ENCODE measurements at regions not wholly inside any gene's neighbourhood (a gene's known extent, or its start where the extent isn't known, plus 50 kb on each side); places are given as distances from the start of the nearest gene placed in this dataset.

DNA sequence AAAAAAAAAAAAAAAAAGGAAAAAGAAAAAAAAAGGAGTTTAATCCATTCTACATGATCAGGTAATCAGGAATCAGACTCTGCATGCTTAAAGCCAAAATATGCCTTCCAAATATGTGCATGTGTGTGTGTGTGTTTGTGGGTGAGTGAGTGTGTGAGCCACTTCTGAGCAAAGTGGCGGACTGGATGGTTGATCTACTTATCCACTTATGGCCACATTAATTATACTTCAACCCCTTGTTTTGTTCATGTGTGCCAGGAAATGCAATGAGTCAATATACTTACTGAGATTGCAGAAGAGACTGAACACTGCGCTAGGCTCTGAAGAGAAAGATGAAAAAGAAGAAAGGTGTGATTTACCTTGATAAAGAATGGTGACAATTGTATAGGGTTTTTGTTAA, 586.5 kb upstream of the NXPH2 start:
- intact Hi-C loops (cut with DNase I): no loop called here
- no peak for TF ChIP-seq CTCF (IDR thresholded peaks at IDR 0.05)
- Histone ChIP-seq H3K36me3 (no peaks in the 10 kb centered on the region), H3K9me3 (no peaks in the 10 kb centered on the region), H3K4me1 (no peaks in the 10 kb centered on the region), H3K27ac (no peak overlapping the region), H3K27me3 (no peaks in the 10 kb centered on the region), H3K4me3 (no peak overlapping the region)
- ATAC-seq: peak; percentile 70
- DNase-seq: no peak

DNA sequence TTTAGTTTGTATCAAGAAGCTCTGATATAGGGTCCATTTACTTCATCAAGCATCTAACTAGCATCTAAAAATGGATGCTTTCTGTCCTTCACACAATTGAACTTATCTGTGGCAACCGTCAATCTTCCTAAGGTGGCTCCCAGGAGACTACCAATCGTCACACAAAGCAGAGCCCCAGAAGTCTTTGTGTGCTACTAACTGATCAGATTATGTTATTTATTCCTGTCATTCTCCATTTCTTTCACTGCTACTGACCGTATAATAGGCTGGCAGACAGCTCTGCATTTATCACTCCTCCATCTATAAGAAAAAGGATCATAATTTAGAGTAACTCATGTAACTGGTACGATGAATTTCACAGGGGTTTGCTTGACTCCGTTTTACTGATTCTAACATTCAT, 585.0 kb upstream of the NXPH2 start:
- ATAC-seq: no peak

GRCh38 chr2:139360654-139361053, 580.5 kb upstream of the NXPH2 start:
- Histone ChIP-seq H3K9me3 (no peaks in the 10 kb centered on the region), H3K4me1 (no peaks in the 10 kb centered on the region), H3K36me3 (no peaks in the 10 kb centered on the region), H3K27ac (no peak overlapping the region), H3K4me3 (no peak overlapping the region), H3K27me3 (no peaks in the 10 kb centered on the region)
- DNase-seq (no peak), ATAC-seq (no peak)
- no peak for TF ChIP-seq CTCF (IDR thresholded peaks at IDR 0.05)
- intact Hi-C loops (cut with DNase I): no loop called here

More for the DNA sequence above, 585.0 kb upstream of the NXPH2 start:
- H3K36me3 ChIP-seq: no peaks in the 10 kb centered on the region
- H3K4me3 ChIP-seq: no peak overlapping the region
- no peak for DNase-seq
- no peaks in the 10 kb centered on the region for H3K27me3 ChIP-seq
- H3K9me3 ChIP-seq: no peaks in the 10 kb centered on the region
- no peaks in the 10 kb centered on the region for H3K4me1 ChIP-seq
- TF ChIP-seq CTCF (IDR thresholded peaks at IDR 0.05): no peak
- H3K27ac ChIP-seq: no peak overlapping the region
- intact Hi-C loops (cut with DNase I): no loop called here

DNA sequence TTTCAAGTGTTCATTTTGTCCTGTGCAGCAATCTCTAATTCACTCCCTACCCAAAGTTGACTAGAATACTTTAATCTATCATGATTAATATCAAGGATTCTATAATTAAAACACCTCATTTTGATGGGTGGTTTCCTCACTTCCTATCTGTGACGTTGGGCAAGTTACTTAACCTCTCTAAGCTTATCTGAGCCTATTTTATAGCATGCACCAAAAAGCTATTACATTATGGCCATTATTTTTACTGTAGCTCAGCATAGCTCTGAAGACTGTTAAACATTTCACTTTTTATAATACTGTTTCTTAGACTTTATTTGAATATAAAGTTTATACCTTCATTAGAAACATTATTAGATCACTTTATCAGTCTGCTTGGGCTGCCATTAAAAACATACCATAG, 579.6 kb upstream of the NXPH2 start:
- no peak overlapping the region for H3K4me3 ChIP-seq
- H3K4me1 ChIP-seq: no peaks in the 10 kb centered on the region
- intact Hi-C loops (cut with DNase I): no loop called here
- TF ChIP-seq CTCF (IDR thresholded peaks at IDR 0.05): no peak
- DNase-seq: no peak
- no peaks in the 10 kb centered on the region for H3K36me3 ChIP-seq
- no peaks in the 10 kb centered on the region for H3K9me3 ChIP-seq
- no peak overlapping the region for H3K27ac ChIP-seq
- no peak for ATAC-seq
- no peaks in the 10 kb centered on the region for H3K27me3 ChIP-seq

GRCh38 chr2:139357972-139358371, 577.8 kb upstream of the NXPH2 start:
- Histone ChIP-seq H3K27ac (no peak overlapping the region), H3K4me3 (no peak overlapping the region), H3K4me1 (no peaks in the 10 kb centered on the region), H3K9me3 (no peaks in the 10 kb centered on the region), H3K27me3 (no peaks in the 10 kb centered on the region), H3K36me3 (no peaks in the 10 kb centered on the region)
- intact Hi-C loops (cut with DNase I): no loop called here
- TF ChIP-seq CTCF (IDR thresholded peaks at IDR 0.05): no peak
- ATAC-seq: no peak
- no peak for DNase-seq

DNA sequence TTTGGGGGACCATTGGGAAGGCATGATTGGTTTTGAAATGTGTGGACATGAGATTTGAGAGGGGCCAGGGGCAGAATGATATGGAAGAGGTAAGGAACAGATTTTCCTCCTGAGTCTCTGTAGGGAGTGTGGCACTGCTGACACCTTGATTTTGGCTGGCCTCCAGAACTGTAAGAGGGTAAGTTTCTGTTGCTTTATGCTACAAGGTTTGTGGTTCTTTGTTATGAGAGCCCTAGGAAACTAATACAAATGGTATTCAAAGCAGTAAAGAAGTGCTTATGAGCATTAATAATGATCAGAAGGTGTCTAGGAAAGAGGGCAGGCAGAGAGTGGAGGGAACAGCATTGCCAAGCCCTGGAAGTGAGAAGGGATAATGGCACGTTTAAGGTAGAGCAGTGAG, 574.3 kb upstream of the NXPH2 start:
- no peak for ATAC-seq
- TF ChIP-seq CTCF (IDR thresholded peaks at IDR 0.05): no peak
- H3K36me3 ChIP-seq: no peaks in the 10 kb centered on the region
- H3K27me3 ChIP-seq: no peaks in the 10 kb centered on the region
- no peak overlapping the region for H3K27ac ChIP-seq
- intact Hi-C loops (cut with DNase I): no loop called here
- H3K4me3 ChIP-seq: no peak overlapping the region
- no peak for DNase-seq
- no peaks in the 10 kb centered on the region for H3K9me3 ChIP-seq
- no peaks in the 10 kb centered on the region for H3K4me1 ChIP-seq

Data from upper lobe of right lung (tissue), 1 donor.